Cardiac septum (tissue), 1 donor: ENCODE measurements at regions not wholly inside any gene's neighbourhood (a gene's known extent, or its start where the extent isn't known, plus 50 kb on each side); places are given as distances from the start of the nearest gene placed in this dataset.

ENCODE experiments used
- DNase-seq: peaks from one replicate; pipeline ENCODE4 v3.0.0-alpha.2; 2020; ENCODE audit warnings: low spot score
- intact Hi-C: fragments of 100-400 bp; cut with DNase I; formaldehyde crosslinking; loops from one replicate; pipeline ENCODE4 v1.14.0; 2022
- donor health status: DM: no; HTN: no; CAD: no.

DNA sequence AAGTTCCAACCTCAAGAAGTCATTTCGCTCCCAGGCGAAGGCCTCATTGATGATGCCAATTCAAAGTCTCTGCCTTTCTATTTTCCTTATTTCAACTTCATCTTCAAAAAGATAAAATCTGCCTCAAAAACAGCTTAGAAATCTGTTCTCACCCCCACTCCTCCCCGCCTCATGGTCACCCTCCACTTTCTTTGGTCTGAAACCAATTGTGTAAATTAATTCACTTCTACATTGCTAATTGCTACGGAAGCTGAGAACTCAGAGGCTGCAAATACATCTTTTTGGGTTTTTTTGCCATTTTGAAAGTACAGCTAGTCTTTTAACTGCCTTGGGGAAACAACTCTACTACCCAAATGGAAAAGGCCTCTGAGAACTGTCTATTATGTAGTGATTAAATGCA lies 350.0 kb upstream of the SLC24A2 start:
- no peak for DNase-seq
- intact Hi-C loops, result no loop called here

DNA sequence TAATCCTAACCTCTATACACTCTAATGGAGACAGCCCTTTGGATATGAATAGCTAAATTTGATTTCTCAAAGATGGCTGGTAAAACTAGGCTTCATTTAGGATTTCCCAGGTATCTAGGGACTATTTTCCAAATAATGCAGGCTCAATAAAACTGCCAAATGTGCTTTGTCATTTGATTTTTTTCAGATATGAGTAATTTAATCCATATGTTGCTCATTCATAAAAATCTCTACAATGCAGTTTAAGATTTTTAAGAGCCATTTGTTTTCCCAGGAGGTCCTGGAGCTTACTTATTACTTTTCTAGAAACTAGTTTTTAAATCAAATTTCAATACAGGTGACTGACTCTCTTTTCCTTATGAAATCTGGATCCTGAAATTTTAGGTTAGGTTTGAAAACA lies 349.3 kb upstream of the SLC24A2 start:
- DNase-seq, result no peak
- intact Hi-C loops, result no loop called here

DNA sequence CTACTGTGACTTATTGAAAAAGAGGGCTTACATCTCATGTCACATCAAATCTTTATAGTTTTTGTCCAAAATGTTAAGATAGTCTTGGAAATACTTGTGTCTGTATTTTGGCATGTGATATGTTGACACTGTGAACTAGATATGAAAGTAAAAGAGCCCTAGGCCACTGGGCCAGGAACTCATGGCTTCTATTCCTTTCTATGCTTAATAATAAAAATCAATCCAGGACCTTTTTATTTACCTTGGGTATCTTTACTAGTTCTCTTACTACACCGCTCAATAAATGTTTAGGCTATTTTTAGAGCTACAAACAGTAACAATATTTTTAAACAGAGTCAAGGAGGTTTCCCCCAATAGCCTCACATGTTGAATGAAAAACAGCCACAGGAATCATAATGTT lies 348.6 kb upstream of the SLC24A2 start:
- DNase-seq, result no peak
- intact Hi-C loops, result no loop called here

DNA sequence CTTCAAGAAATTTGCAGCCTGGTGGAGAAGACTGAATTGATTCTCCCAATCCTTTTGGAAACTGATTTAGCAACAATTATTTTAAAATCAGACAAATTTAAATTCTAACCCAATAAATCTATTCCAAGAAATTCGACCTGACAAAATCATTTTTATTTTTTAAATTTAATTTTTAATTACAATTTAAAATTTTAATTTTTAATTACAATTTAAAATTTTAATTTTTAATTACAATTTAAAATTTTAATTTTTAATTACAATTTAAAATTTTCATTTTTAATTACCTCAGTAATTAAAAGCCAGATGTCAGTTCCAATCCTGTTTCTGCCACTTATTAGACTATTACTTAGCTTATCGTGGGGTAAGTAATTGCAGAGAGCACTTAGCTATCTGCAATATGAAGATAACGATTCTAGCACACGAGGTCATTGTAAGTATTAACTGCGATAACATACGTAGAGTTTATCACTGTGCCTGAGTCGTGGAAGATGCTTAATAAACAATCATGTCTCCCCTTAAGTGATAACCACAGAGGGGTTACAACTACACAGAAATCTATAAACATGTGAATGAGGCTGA lies 346.4 kb upstream of the SLC24A2 start:
- DNase-seq, result no peak

DNA sequence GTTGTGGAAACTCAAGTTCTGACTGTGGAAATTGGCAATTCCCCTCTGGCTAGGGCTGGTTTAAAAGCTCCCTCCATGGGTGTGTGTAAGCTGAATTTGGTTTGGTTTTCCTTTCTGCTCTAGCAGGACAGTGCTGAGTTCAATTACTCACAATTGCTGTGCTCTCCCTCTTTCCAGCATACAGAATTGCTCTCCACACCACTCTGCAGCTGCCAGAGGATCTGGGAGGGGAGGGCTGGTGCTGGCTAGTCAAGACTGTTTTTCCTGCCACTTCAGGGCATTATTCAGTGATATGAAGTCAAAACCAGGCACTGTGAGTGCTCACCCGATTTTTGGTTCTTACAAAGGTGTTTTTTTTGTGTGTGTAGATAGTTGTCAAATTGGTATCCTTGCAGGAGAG lies 336.9 kb upstream of the SLC24A2 start:
- intact Hi-C loops, result no loop called here
- DNase-seq, result no peak

More for the DNA sequence above, 346.4 kb upstream of the SLC24A2 start:
- intact Hi-C loops, result no loop called here

DNA sequence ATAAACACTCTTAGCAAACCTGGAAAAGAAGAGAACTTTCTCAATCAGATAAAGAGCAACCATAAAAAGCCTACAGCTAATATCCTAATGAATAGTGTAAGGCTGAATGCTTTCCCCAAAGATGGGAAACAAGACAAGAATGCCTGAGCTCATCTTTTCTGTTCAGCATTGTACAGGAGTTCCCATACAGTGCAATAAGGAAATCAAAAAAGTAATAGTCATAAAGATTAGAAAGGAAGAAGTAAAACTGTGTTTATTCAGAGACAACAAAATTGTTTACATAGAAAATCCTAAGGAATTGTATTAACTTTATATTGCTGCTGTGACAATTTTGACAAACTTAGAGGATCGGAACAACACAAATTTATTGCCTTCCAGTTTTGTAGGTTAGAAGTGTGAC lies 330.7 kb upstream of the SLC24A2 start:
- no peak for DNase-seq
- intact Hi-C loops, result no loop called here

DNA sequence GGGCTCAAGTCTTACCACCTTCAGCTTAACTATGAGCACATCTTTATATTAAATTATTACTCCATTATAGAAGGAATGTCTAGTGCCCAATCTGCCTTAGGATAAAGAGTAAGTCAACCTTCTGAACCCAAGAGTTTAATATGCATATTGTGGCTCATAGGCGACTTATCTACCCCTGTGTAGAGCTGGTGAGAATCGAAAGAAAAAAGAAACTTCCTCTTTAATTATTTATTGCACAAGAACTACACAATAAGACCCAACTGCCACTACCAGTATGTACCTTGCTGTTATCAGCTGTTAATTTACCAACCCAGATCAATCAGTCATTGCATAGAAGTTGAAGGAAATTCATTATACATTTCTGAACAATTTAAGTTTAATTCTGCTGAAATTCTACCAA lies 329.1 kb upstream of the SLC24A2 start:
- DNase-seq, result no peak

DNA sequence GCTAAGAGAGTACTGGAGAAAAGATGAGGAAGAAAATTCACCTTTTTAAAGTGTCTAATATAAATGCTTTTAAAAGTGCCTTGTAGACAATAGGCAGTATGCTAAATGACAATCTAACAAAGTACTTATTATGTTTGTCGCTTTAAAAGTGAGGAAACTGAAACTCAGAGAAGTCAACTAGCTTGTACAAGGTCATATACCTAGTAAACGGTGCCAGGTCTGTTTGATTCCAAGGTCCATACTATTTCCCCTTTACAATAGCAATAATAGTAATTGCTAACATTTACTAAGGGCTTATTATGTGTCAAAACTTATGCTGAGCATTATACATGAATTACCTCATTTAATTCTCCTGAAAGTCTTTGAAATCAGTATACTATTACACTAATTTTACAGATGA lies 328.6 kb upstream of the SLC24A2 start:
- no peak for DNase-seq
- intact Hi-C loops, result no loop called here

More for the DNA sequence above, 329.1 kb upstream of the SLC24A2 start:
- intact Hi-C loops, result no loop called here

DNA sequence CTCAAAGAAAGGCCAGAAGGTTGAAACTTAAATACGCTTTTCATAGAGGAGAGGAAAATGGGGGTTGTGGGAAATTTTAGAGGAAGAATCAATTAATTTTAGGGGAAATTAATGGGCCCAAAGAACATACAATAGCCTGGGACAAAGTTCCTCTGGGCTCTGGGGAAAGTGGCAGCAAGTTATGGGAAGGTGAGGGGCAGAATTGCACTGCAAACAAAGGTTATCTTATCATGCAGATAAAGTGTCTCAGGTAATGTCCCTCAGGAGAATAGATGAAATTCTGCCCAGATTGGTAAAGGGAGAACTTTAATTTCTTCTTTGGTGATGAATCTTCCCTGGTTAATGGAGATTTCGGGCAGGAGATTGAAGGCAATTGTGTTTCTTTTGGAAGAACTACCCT lies 326.1 kb upstream of the SLC24A2 start:
- DNase-seq, result no peak
- intact Hi-C loops, result no loop called here

DNA sequence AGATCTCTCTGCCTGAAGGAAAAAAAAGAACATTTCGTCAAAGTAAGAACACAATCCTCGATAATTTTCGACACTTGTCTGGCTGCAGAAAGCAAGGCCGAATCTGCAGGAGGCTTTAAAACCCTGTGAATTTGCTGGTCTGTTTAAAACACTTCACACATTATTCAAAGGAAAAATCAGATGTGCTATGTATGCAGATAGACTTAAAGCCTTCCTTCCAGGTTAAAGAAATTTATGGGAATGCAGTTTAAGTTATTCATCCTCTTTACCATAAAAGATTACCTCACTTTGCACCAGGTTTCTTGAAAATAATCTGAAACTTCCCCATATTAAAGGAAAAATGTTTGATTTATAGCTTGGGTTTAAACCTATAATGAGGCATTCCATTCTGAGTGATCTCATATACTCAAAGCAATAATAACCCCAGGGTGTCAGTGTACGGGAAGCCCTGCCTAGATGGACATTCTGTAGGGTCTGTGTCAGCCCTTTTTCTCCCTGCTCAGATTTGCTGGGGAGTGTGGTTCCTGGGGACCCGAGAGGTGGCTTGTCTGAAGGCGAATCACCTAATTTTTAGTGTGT lies 323.5 kb upstream of the SLC24A2 start:
- no peak for DNase-seq
- intact Hi-C loops, result no loop called here

DNA sequence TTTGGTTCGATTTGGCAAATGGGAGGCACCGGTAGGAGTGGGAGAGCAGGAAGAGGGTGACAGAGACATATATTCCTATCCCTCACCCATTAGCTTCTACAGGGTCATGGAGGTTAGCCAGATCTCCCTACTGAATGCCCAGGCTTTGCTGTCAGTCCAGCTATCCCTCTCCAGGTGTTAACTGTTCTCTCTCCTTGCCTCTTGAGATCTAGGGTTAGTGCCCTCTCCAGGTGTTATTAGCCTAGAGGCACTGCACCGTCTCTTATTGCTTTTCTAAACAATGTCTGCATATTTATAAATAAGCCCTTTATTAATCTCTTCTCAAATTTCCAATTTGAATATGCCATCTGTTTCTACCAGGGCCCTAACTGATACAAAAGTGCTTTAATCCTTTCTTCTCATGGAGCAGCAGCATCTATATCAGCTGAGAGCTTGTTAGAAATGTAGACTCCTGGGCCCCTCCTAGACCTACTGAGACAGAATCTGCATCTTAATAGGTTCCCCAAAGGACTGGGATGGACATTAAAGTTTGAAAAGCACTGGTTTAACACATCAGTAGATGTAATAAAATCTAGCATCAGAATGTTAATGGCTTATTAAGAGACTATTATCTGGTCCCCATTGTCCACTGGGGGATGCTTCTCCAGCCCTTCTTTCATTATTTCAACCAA lies 322.5 kb upstream of the SLC24A2 start:
- DNase-seq, result no peak
- intact Hi-C loops, result no loop called here

DNA sequence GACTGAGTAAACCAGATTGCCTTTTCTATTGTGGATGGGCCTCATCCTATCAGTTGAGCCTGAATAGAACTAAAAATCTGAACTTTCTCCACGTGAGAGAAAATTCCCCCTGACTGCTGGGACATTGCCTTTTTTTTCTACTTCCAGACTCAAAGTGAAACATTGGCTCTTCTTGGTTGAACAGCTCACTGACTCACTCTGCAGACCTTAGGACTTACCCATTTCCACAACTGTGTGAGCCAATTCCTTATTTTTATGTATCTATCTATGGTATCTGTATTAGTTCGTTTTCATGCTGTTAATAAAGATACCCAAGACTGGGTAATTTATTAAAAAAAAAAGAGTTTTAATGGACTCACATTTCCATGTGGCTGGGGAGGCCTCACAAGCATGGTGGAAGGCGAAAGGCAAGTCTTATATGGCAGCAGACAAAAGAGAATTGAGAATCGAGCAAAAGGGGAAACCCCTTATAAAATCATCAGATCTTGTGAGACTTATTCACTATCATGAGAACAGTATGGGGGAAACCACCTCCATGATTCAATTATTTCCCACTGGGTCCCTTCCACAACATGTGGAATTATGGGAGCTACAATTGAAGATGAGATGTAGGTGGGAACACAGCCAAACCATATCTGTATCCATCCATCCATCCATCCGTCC lies 306.7 kb upstream of the SLC24A2 start:
- intact Hi-C loops, result no loop called here
- DNase-seq, result no peak

DNA sequence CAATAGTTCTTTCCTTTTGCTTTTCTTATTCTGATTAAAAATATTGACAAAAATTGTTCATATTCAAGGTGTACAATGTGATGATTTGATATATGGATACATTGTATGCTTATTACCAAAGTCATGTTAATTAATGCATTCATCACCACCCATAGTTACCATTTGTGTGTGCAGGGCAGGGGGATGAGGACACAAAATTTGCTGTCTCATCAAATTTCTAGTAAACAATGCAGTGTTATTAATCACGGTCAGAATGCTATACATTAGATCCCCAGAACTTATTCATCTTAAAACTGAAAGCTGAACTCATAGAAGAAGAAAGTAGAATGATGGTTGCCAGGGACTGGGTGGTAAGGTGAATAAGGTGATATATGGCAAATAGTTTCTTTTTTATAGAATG lies 303.7 kb upstream of the SLC24A2 start:
- no peak for DNase-seq
- intact Hi-C loops, result no loop called here

DNA sequence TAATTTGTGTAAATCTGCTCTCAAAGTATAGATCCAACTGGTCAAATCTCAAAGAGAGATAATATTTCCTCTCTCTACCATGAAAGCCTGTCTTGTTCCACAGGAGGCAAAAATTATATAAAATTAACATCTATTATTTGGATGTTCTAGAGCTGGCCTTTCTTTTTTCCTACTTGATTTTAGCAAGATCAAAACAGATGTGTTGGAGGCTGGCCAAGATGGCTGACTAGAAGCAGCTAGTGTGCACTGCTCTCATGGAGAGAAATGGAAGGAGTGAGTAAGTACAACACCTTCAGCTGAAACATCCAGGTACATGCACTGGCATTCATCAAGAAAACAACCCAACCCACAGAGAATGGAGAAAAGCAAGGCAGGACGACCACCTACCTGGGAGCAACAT lies 298.6 kb upstream of the SLC24A2 start:
- intact Hi-C loops, result no loop called here
- DNase-seq, result no peak

DNA sequence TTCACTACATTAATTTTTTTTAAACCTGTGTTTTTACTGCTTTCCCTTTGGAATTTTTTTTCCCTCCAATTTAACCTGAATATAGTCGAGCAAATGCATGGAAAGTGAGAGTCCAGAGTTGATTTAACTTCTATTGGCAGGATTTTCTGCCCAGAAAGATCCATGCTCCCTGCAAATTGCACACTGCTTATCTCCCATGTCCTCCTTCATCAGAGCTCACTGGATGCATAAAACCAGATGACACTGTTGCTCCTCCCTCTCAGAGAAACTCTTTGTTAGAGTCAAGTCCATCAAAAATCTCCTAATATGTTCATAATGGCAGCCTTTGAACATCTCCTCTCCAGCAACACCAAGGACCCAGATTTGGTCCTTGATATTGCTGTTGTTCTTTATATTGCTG lies 297.0 kb upstream of the SLC24A2 start:
- intact Hi-C loops, result no loop called here
- no peak for DNase-seq

DNA sequence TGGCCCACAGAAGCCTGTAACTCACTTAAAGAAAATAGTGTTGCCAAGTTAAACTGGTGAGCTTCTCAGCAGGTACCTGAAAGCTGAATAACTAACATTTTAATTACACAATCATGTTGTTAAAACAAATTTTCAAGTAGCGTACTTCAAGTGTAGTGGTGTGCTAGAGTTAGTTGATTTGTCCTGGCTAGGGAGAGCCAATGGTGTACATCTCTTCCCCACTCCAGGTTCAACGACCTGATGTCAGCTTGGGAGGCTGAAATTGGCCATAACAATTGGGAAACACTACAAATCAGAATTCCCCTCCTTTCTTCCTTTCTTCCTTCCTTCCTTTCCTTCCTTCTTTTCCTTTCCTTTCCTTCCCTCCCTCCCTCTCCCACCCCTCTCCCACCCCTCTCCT lies 295.3 kb upstream of the SLC24A2 start:
- intact Hi-C loops, result no loop called here
- no peak for DNase-seq

DNA sequence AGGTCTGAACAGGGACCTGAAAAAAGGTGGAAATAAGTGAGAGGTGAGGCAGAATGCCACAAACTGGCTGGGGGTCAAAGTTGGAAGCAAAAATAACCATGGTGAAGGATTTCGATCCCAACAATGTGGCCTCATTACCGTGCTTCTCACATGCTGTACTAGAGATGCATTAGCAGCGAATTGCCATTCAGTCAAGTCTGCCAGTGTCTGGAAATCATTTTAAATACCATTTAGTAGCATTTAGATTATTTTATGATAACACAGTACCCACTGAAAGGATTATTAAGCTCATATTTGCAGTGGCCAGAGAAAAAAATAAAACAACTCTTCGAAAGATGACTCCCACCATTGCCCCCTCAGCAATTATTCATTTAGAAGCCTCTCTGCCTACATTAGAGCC lies 294.6 kb upstream of the SLC24A2 start:
- DNase-seq, result no peak
- intact Hi-C loops, result no loop called here

DNA sequence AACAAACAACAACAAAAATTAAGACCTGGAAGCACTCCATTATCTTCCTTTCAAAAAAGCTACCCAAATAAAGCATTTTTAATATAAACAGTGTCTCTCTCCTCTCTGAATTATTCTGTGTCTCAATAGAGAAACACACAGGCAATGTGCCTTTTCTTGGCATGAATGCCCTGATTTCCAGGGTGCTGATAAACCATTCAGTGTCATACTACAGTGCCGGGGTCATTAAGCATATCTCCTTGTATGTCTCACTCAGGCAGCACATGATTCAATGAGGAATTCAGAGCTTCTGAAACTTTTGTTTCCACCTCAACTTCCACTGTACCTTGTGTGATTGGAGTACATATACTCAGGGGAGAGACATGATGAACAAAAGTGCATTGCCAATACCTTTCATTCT lies 294.0 kb upstream of the SLC24A2 start:
- DNase-seq, result no peak
- intact Hi-C loops, result no loop called here

DNA sequence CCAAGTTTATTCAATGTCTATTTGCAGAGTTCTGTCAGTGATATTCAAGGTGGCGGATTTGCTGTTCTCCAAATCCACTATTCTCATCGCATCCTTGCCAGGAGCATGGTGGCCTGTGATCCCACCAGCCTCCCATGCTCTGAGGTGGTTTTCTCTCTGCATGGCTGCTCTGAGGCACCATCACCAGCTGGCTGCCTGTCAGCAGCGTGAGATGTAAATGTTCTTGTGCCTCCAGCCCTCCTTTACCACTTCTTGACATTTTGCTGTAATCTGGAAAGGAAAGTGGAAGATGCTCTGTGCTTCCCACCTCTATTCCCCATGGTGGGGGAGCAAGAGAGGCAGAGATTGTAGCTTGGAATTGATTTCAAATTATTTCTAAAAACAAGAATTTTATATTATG lies 293.6 kb upstream of the SLC24A2 start:
- no peak for DNase-seq
- intact Hi-C loops, result no loop called here

DNA sequence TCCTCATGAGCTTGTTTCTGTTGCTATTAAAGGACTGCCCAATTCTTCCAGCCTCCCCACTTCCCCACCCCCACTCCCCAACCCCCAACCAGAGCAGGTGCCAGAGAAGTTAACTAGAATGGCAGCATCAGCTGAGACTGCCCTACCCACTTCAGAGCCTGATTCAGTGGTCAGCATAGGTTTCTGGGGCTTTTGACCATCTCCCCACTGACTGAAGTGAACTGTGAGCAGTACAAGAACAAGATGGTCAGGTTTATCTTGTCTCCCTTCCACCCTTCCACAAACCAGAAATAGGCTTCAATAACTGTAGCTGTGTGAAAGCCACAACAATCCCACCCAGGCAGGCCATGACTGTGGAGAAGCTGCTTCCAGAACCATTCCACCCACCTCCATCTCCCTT lies 289.4 kb upstream of the SLC24A2 start:
- intact Hi-C loops, result no loop called here
- no peak for DNase-seq

DNA sequence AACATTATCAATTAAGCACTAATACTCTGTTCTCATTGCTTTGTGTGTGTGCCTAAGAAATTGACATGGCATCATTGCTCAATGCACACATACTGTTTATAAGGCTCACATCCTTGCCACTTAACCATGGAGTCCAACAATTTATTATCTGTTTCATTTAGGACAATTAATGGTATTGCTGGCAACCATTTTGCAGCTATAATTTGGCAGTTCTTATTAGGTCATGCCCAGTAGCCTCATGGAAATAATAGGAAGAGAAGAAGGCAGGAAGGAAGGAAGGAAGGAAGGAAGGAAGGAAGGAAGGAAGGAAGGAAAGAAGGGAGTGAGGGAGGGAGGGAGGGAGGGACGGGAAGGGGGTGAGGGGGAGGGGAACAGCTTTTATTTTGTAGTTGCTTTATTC lies 285.5 kb upstream of the SLC24A2 start:
- no peak for DNase-seq

More for the DNA sequence above, 285.5 kb upstream of the SLC24A2 start:
- intact Hi-C loops, result no loop called here
